Putamen (tissue), 1 donor: ENCODE measurements at regions not wholly inside any gene's neighbourhood (a gene's known extent, or its start where the extent isn't known, plus 50 kb on each side); places are given as distances from the start of the nearest gene placed in this dataset.

Experiments used
- DNase-seq: peaks from one replicate; pipeline ENCODE4 v3.0.0-alpha.2; 2016; ENCODE audit warnings: low spot score

- DNase-seq, result no peak
Measured at GRCh38 chr13:27673911-27674310, 52.2 kb downstream of the POLR1D start.

- DNase-seq, result no peak
Measured at GRCh38 chr13:27678306-27679040, 56.8 kb downstream of the POLR1D start.

GRCh38 chr13:27679396-27679795 lies 57.7 kb downstream of the POLR1D start:
- no peak for DNase-seq

GRCh38 chr13:27679896-27680295 lies 58.2 kb downstream of the POLR1D start:
- DNase-seq, result no peak

- DNase-seq, result no peak
Measured at GRCh38 chr13:27680465-27680864, 58.8 kb downstream of the POLR1D start.

- no peak for DNase-seq
Measured at GRCh38 chr13:27691207-27691606, 69.5 kb downstream of the POLR1D start.

- DNase-seq, result no peak
Measured at GRCh38 chr13:27696731-27697130, 75.0 kb downstream of the POLR1D start.

- DNase-seq, result no peak
Measured at GRCh38 chr13:27699952-27700351, 78.3 kb downstream of the POLR1D start.

GRCh38 chr13:27704681-27705080 lies 83.0 kb downstream of the POLR1D start:
- no peak for DNase-seq

- DNase-seq, result no peak
Measured at GRCh38 chr13:27708325-27708724, 84.0 kb upstream of the GSX1 start.

- no peak for DNase-seq
Measured at GRCh38 chr13:27709779-27710178, 82.5 kb upstream of the GSX1 start.

- no peak for DNase-seq
Measured at GRCh38 chr13:27712421-27712820, 79.9 kb upstream of the GSX1 start.

GRCh38 chr13:27713767-27714166 lies 78.5 kb upstream of the GSX1 start:
- no peak for DNase-seq

GRCh38 chr13:27721681-27722080 lies 70.6 kb upstream of the GSX1 start:
- no peak for DNase-seq

- DNase-seq, result peak; percentile 22
Measured at GRCh38 chr13:27728271-27728670, 64.0 kb upstream of the GSX1 start.

- DNase-seq, result no peak
Measured at GRCh38 chr13:27730191-27730590, 62.1 kb upstream of the GSX1 start.
